ENCODE measurements at regions not wholly inside any gene's neighbourhood (a gene's known extent, or its start where the extent isn't known, plus 50 kb on each side); places are given as distances from the start of the nearest gene placed in this dataset.

GRCh38 chr21:33135925-33136324 is 66.0 kb downstream of the OLIG1 start:
- TF ChIP-seq EZH2 (IDR thresholded peaks at IDR 0.05; ENCODE audit: insufficient read depth, poor library complexity, severe bottlenecking), result no peak
- no peak for TF ChIP-seq EZH2phosphoT487 (IDR thresholded peaks at IDR 0.05; ENCODE audit: insufficient read depth, low read depth)
